GM19035 (cell line): ENCODE measurements at regions not wholly inside any gene's neighbourhood (a gene's known extent, or its start where the extent isn't known, plus 50 kb on each side); places are given as distances from the start of the nearest gene placed in this dataset.

Source experiments
- ATAC-seq: cut with Tn5 transposase; IDR thresholded peaks from one replicate; pipeline ENCODE4 v1.9.1; 2021; ENCODE audit not compliant: unreplicated experiment

GRCh38 chr11:95717314-95717713 lies 72.3 kb downstream of the FAM76B start:
- ATAC-seq = no peak

DNA sequence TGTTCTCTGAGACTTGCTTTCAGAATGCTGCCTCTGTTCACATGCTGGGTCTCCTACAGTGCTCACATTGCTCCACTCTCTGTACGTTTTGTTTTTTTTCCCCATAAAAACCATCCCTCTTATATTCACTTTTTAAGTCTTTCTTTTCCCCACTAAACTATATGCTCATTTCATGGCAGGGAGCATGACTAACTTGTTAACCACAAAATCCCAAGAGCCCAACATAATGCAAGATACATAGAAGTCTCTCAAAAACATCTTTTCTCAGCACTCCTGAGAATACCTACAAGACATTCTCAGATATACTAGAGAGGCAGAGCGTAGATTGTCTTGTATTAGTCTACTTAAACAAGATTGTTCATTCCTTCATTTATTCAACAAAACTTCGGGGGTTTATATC lies 73.3 kb downstream of the FAM76B start:
- no peak for ATAC-seq

GRCh38 chr11:95715777-95716241 lies 73.8 kb downstream of the FAM76B start:
- peak; percentile 78 for ATAC-seq

GRCh38 chr11:95714843-95715776 lies 74.5 kb downstream of the FAM76B start:
- ATAC-seq = no peak

- ATAC-seq = no peak
Measured at GRCh38 chr11:95713428-95713827, 76.2 kb downstream of the FAM76B start.

DNA sequence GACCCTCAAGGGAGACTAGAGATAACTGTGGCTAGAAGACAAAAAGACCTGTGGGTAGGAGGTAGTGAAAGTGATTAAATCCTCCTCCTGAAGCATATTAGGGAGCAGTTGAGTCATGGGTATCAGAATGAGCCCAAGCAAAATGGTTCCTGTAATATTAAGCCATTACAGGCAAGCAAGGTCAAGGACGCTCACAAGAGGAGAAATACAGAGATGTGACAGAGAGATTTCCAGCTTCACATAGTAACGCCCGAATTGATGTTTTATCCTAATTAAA lies 77.7 kb downstream of the FAM76B start:
- peak; percentile 12 for ATAC-seq

DNA sequence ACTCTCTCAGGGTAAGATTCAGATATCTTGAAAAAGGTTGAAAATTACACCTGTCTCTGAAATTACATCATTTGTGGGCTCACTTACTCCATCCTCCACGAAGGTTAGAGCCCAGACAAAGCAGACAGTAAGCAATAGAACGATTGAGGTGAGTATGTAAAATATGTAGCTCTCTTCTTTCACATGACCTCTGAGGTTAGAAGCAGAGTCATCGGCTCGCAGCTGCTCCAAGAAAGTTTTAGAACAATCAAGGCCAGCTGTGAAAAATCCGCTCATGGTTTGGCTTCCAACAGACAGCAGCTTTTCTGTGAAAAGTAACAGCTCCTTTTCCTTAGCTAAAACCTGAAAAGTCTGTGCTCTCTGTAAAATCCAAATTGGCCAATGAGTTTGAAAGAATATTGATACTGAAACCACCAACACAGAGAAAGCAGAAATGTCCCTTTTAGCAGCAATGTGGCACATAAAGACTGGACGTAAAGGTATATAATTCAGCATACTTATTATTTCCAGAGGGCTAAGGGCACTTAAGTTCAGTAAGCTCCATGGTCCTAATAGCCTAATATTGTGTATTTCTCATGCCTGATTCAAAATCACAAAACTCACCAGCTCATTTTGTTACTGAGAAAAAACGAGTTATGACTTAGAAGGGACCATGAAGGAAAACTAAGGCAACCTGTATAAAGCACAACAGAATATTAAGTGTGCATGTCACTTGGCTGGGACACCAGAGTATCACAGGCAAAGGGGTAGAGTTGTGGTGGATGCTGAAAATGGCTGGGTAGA lies 78.2 kb downstream of the FAM76B start:
- peak; percentile 51 for ATAC-seq

GRCh38 chr11:95708681-95709080 lies 80.9 kb downstream of the FAM76B start:
- no peak for ATAC-seq

- no peak for ATAC-seq
Measured at GRCh38 chr11:95706974-95707387, 82.6 kb downstream of the FAM76B start.

DNA sequence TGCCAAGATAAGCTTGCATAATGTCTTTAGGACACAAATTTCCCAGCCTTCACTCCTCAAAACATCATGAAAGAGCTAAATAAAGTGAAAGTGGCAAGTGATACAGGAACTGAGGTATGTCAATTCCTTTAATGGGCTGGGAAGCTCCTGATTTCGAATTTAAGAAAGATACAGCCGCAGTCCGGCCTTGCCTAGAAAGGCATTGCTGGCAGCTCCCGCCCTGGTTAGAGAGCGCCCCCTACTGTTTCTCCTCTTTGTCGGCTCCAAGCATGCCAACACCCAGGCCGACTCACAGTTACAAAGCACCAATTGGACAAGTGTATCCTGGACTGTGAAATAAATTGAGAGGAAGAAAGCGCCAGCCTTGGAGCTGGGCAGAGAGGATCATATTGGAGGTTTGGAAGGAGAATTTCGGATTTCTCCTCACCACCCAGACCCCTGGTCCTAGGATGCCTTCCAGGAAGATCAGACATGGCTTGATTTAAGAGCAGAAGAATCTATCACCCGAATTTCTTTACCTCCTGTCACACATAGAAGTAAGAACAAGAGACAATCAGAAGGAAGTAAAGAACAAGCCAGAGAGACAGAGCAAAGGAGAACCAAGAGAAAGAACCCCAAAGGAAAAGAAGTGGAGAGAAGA lies 84.0 kb downstream of the FAM76B start:
- peak; percentile 84 for ATAC-seq

DNA sequence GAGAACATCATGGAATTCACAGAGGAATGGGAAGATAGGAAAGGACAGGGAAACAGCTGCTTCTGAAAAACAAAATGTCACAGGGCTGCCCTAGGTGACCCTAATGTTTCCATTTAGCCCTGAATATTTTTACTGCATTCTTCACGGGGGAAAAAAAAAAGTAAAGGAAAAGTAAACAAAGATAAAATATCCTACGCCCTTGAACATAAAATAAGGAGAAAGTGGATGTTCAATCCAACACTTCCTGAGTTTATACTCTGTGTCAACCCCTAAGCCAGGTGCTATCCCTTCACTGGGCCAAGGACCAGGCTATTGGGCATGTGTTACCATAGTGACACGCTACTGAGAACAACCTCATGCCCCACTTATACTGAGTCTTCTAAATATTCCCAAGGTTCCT lies 84.7 kb downstream of the FAM76B start:
- no peak for ATAC-seq

GRCh38 chr11:95703049-95703448 lies 86.5 kb downstream of the FAM76B start:
- ATAC-seq = no peak

DNA sequence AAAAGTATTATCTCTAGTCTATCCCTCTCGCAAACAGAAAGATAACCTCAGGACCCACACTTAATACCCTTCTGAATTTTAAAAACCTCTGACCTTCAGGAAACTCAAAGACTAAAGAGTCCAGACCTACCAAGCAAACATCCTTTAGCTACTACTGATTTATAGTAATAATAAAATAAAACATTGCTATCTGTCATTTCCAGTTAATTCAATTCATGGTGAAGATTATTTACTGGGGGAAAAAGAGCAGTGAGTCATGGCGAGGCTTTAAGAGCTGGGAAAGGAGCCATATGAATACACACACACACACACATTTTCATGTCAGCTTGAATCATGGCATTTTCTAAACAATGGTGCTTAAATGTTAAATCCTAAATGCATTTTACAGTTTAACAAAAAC lies 87.1 kb downstream of the FAM76B start:
- ATAC-seq = no peak

DNA sequence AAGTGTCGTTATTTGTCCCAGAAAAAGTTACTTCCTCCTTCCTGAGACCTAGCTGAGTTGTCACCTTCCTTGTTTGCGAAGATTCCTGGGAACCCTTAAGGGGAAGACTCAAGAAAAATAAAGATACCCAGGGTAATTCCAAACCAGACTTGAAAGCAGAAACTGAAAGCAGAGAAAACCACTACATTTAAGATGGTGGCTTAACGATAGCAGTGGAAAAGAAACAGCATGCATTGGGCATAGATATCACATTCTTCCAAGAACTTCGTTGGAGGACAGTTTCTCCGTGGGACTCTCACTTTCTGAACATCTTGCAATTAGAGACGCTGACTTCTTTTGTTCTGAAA lies 89.1 kb downstream of the FAM76B start:
- peak; percentile 49 for ATAC-seq

DNA sequence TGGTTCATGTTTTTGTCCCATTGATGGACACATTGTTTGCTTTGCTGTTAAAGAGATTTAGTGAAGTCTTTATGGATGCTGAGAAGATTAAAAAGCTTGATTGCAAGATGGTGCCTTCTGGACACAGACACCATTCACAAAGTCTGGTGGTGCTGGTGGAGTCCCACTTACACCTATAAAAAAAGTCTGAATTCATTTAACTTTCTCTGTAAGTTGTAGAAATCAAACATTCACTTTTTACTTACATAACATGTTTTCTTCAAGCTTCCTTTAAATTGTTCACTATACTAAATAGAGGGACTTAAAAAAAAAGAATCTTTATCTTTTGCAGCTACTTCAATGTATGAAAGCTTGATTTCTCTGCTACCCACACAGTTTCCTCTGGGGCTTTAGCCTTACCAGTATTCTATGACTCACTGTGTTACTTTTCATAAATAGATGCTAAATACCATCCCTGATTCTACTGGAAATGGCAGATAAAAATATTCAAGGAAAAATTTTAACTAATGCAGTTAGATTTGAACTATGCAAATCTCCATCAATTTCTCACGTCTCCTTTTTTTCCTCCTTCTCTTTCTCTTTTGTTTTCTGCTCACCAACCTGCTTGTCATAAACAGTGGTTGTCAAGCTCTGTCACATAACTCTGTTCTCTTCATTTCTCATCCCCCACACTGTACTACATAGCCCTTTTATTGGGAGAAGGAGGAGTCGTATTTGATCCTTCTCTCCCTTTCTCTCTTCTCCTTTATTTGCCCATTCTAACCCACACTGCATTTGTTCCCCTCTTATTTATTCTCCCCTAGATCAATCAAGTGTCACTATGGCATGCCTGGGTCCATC lies 89.7 kb downstream of the FAM76B start:
- peak; percentile 45 for ATAC-seq

GRCh38 chr11:95698676-95699557 lies 90.7 kb downstream of the FAM76B start:
- ATAC-seq = no peak

DNA sequence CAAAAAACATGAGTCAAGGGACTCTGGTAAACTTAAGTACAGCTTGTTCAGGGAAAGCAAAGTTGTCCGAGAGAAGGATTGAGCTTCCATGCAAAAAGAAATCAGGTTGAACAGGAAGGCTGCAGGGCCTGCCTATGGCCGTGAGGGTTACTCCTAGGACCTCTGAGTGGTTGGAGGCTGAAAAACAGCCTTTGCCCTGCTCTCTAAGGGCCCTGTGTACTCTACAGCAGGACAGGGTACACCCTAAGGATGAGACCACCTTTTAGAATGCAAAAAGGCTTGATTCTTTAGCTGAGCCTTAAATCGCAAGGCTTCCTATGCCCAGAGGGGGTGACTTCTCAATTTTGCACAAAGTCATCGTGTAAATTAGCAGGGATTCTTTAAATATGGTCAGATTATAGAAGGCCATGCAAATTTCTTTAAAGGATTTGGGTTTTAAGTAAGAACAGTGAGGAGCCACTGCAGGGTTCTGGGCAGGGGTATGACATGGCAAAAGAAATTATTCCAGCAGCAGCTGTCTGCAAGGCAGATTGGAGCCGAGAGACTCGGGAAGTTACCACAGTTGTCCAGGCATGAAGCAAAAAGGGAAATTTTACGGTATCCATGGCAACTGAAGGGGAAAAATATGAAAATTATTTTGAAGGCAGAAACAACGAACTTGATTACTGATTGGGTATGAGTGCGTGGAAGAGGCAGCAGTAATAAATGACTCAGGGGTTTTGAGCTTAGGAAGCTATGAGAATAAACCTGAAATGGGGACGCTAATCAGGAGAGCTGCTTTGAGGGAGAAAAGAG lies 91.8 kb downstream of the FAM76B start:
- no peak for ATAC-seq

GRCh38 chr11:95695181-95695580 lies 94.4 kb downstream of the FAM76B start:
- no peak for ATAC-seq

- no peak for ATAC-seq
Measured at GRCh38 chr11:95693298-95693697, 96.3 kb downstream of the FAM76B start.
